ENCODE measurements at regions not wholly inside any gene's neighbourhood (a gene's known extent, or its start where the extent isn't known, plus 50 kb on each side); places are given as distances from the start of the nearest gene placed in this dataset.

DNA sequence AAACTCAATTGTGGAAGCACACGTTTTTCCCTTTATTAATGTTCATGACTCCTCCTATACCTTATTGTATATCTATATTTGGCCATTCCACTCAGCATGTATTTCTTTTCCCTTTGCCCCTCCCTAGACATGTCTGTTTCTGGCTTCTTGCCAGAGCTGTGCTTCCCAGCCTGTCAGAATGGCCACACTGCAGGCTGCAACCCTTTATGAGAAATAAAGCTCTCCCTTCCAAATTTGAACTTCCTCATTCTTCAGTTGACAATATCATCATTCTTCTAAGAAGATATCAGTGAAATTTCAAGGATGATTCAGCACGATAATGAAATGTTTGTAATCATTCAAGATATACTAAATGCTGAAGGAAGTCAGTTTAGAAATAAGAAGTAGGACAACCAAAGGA, 107.6 kb upstream of the PRSS3 start:
- peaks cover 27% of the 10 kb centered on the region for H3K27me3 Mint-ChIP-seq
- ChIA-PET POLR2A (no interaction called here), CTCF (interaction anchor here (2.4 kb wide), 1 partner anchor 64 kb away, joined by 9 read pairs; no protein-coding TSS in a partner anchor)
- H3K4me3 Mint-ChIP-seq = no peak overlapping the region
- DNase-seq (no peak), ATAC-seq (no peak)
- H3K36me3 Mint-ChIP-seq (ENCODE audit: low read depth) = no peaks in the 10 kb centered on the region
- no peaks in the 10 kb centered on the region for H3K9me3 Mint-ChIP-seq
- no peaks in the 10 kb centered on the region for H3K4me1 Mint-ChIP-seq (ENCODE audit: low read depth)
- no peak for TF ChIP-seq CTCF (IDR thresholded peaks at IDR 0.05)
- intact Hi-C loops (cut with micrococcal nuclease) = no loop called here
- H3K27ac Mint-ChIP-seq = no peak overlapping the region

GRCh38 chr9:33690143-33690933, 105.0 kb upstream of the PRSS3 start:
- Mint-ChIP-seq H3K27ac (no peak overlapping the region), H3K36me3 (ENCODE audit: low read depth) (no peaks in the 10 kb centered on the region), H3K9me3 (no peaks in the 10 kb centered on the region), H3K4me1 (ENCODE audit: low read depth) (peaks cover 2% of the 10 kb centered on the region), H3K27me3 (peaks cover 21% of the 10 kb centered on the region), H3K4me3 (no peak overlapping the region)
- POLR2A ChIA-PET = no interaction called here
- DNase-seq = no peak
- intact Hi-C loops (cut with micrococcal nuclease) = no loop called here
- no peak for ATAC-seq
- CTCF ChIA-PET = interaction anchor here (1.2 kb wide), 1 partner anchor 31 kb away, joined by 3 read pairs; no protein-coding TSS in a partner anchor
- TF ChIP-seq CTCF (IDR thresholded peaks at IDR 0.05) = no peak

DNA sequence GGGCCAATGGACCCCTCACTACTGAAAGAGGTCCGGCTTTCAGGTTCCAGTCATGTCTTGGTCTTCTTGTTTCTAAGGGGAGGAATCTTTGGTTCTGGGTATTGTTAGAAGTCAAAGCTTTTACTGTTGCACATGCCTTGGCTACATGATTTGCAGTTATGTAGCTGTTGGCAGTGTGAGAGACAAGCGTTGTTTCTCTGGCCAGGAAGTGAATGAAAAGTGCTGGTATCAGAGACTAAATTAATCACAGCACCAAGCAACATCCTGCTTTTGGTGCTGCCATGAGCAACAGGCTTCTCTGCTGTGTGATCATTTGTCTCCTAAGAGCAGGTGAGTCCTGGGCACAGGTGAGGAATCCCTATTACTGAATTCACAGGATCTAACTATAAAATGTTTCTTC, 100.1 kb upstream of the PRSS3 start:
- ChIA-PET CTCF (interaction anchor here (1.2 to 2.9 kb wide), 2 partner anchors 26 to 83 kb away, joined by 3 to 15 read pairs; no protein-coding TSS in a partner anchor), POLR2A (no interaction called here)
- ATAC-seq (no peak), DNase-seq (no peak)
- intact Hi-C loops (cut with micrococcal nuclease) = no loop called here
- no peaks in the 10 kb centered on the region for H3K36me3 Mint-ChIP-seq (ENCODE audit: low read depth)
- no peaks in the 10 kb centered on the region for H3K9me3 Mint-ChIP-seq
- H3K4me1 Mint-ChIP-seq (ENCODE audit: low read depth) = peaks cover 10% of the 10 kb centered on the region
- H3K27me3 Mint-ChIP-seq = peaks cover 26% of the 10 kb centered on the region
- no peak overlapping the region for H3K27ac Mint-ChIP-seq
- no peak overlapping the region for H3K4me3 Mint-ChIP-seq
- no peak for TF ChIP-seq CTCF (IDR thresholded peaks at IDR 0.05)

DNA sequence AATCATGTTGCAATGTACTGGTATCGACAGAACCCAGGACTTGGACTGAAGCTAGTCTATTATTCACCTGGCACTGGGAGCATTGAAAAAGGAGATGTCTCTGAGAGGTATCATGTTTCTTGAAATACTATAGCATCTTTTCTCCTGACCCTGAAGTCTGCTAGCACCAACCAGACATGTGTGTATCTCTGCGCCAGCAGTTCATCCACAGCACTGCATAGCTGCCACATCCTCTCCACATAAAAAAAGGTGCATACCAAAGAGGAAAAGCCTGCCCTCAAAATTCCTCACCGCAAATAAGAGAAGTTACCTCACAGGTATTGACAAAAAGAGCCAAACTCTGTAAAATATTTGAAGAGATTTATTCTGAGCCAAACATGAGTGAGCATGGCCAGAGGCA, 99.5 kb upstream of the PRSS3 start:
- no peaks in the 10 kb centered on the region for H3K36me3 Mint-ChIP-seq (ENCODE audit: low read depth)
- peaks cover 21% of the 10 kb centered on the region for H3K27me3 Mint-ChIP-seq
- H3K27ac Mint-ChIP-seq = no peak overlapping the region
- intact Hi-C loops (cut with micrococcal nuclease) = no loop called here
- CTCF ChIA-PET = interaction anchor here (2.9 kb wide), 1 partner anchor 26 kb away, joined by 15 read pairs; no protein-coding TSS in a partner anchor
- H3K9me3 Mint-ChIP-seq = no peaks in the 10 kb centered on the region
- DNase-seq (no peak), ATAC-seq (no peak)
- H3K4me1 Mint-ChIP-seq (ENCODE audit: low read depth) = peaks cover 10% of the 10 kb centered on the region
- H3K4me3 Mint-ChIP-seq = no peak overlapping the region
- TF ChIP-seq CTCF (IDR thresholded peaks at IDR 0.05) = no peak
- POLR2A ChIA-PET = no interaction called here

DNA sequence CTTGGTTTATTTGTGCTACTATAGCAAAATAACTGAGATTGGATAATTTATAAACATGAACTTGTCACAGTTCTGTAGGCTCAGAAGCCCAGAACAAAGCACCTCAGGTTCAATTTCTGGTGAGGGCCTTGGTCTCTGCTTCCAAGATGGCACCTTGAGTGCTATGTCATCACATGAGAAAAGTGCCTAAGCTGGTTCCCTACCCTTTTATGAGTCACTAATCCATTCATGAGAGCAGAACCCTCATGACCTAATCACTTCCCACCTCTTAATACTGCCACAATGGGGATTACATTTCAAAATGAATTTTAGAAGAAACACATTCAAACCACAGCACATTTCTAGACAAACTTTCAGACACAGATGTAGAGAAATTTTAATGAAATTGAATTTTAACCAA, 98.2 kb upstream of the PRSS3 start:
- POLR2A ChIA-PET = no interaction called here
- H3K36me3 Mint-ChIP-seq (ENCODE audit: low read depth) = no peaks in the 10 kb centered on the region

More for the DNA sequence above, 98.2 kb upstream of the PRSS3 start:
- Mint-ChIP-seq H3K27ac (no peak overlapping the region), H3K9me3 (no peaks in the 10 kb centered on the region), H3K4me3 (no peak overlapping the region), H3K27me3 (peaks cover 21% of the 10 kb centered on the region), H3K4me1 (ENCODE audit: low read depth) (peaks cover 13% of the 10 kb centered on the region)
- ATAC-seq (no peak), DNase-seq (no peak)
- CTCF ChIA-PET = no interaction called here
- intact Hi-C loops (cut with micrococcal nuclease) = no loop called here
- no peak for TF ChIP-seq CTCF (IDR thresholded peaks at IDR 0.05)
